Activated B cell treated with CpG ODN at 0.5 μM for 24 hours (primary cell): ENCODE measurements at regions not wholly inside any gene's neighbourhood (a gene's known extent, or its start where the extent isn't known, plus 50 kb on each side); places are given as distances from the start of the nearest gene placed in this dataset.
A peak's percentile ranks its signal among the peaks of the same experiment; 100 is the strongest.

Source experiments
- ATAC-seq: fragments of 200-7000 bp; cut with Tn5 transposase; one replicate; pipeline ENCODE4 v1.10.0; 2021; ENCODE audit warnings: low read depth, mild to moderate bottlenecking, moderate library complexity
- CTCF ChIA-PET: fragments of 350-600 bp; sonication (Branson Sonifier 250); formaldehyde crosslinking; loops from one replicate; lab custom pipeline; 2021; ENCODE audit warnings: antibody characterized with exemption; lab: Charles Lee
- POLR2A ChIA-PET: fragments of 350-600 bp; sonication (Branson Sonifier 250); formaldehyde crosslinking; loops from one replicate; lab custom pipeline; 2021; ENCODE audit warnings: antibody characterized with exemption; lab: Charles Lee
- DNase-seq: peaks from one replicate; pipeline ENCODE4 v3.0.0; 2022
- H3K27ac Mint-ChIP-seq: one replicate; pipeline ENCODE4 v1.8.0; 2020; ENCODE audit warnings: mixed read lengths
- H3K27me3 Mint-ChIP-seq: one replicate; pipeline ENCODE4 v1.8.0; 2021; ENCODE audit warnings: mixed read lengths
- H3K36me3 Mint-ChIP-seq: one replicate; pipeline ENCODE4 v1.8.0; 2021; ENCODE audit warnings: low read depth, mixed read lengths
- H3K4me1 Mint-ChIP-seq: one replicate; pipeline ENCODE4 v1.8.0; 2021; ENCODE audit warnings: mixed read lengths
- H3K4me3 Mint-ChIP-seq: one replicate; pipeline ENCODE4 v1.8.0; 2020; ENCODE audit warnings: mild to moderate bottlenecking, mixed read lengths
- H3K9me3 Mint-ChIP-seq: one replicate; pipeline ENCODE4 v1.8.0; 2020; ENCODE audit warnings: mixed read lengths
- intact Hi-C: fragments of 100-400 bp; cut with micrococcal nuclease; formaldehyde crosslinking; loops from one replicate; pipeline ENCODE4 v1.15.1; 2024
- TF ChIP-seq, protein P1 (sequence below): fragments of 200-600 bp; IDR thresholded peaks from one replicate; pipeline ENCODE4 v1.8.0; 2022; ENCODE audit warnings: antibody characterized with exemption, mild to moderate bottlenecking

DNA sequence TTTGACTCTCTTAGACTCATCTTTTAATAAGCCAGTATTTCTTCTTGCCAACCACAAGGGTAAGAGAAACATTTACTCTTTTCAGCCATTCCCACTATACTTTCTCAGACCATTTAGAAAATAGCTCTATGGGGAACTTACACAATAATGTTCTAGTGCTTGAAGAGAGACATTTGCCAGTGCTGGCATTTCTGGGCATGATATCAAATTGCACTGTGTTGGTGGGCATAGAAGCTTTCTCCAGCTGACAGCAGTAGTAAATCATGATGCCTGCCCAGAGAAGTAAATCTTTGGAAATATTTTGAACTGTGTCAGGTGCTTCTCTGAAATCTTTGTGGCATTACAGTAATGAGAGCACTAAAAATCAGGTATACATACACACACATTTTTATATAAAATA, 346.6 kb downstream of the CBLN2 start:
- Mint-ChIP-seq H3K4me1 (peaks cover 7% of the 10 kb centered on the region), H3K36me3 (no peaks in the 10 kb centered on the region), H3K27ac (no peak overlapping the region), H3K9me3 (peaks cover 2% of the 10 kb centered on the region), H3K27me3 (no peaks in the 10 kb centered on the region), H3K4me3 (no peak overlapping the region)
- ChIA-PET POLR2A (no interaction called here), CTCF (no interaction called here)
- TF ChIP-seq, protein P1, sequence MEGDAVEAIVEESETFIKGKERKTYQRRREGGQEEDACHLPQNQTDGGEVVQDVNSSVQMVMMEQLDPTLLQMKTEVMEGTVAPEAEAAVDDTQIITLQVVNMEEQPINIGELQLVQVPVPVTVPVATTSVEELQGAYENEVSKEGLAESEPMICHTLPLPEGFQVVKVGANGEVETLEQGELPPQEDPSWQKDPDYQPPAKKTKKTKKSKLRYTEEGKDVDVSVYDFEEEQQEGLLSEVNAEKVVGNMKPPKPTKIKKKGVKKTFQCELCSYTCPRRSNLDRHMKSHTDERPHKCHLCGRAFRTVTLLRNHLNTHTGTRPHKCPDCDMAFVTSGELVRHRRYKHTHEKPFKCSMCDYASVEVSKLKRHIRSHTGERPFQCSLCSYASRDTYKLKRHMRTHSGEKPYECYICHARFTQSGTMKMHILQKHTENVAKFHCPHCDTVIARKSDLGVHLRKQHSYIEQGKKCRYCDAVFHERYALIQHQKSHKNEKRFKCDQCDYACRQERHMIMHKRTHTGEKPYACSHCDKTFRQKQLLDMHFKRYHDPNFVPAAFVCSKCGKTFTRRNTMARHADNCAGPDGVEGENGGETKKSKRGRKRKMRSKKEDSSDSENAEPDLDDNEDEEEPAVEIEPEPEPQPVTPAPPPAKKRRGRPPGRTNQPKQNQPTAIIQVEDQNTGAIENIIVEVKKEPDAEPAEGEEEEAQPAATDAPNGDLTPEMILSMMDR = no peak
- DNase-seq (no peak), ATAC-seq (no peak)
- intact Hi-C loops = no loop called here

- ATAC-seq (peak; percentile 34), DNase-seq (no peak)
- Mint-ChIP-seq H3K4me1 (no peaks in the 10 kb centered on the region), H3K27ac (no peak overlapping the region), H3K27me3 (no peaks in the 10 kb centered on the region), H3K36me3 (no peaks in the 10 kb centered on the region), H3K9me3 (peaks cover 2% of the 10 kb centered on the region), H3K4me3 (no peak overlapping the region)
- ChIA-PET CTCF (no interaction called here), POLR2A (no interaction called here)
- intact Hi-C loops = no loop called here
- TF ChIP-seq, protein P1 = no peak
Observed at GRCh38 chr18:72194072-72194471, 350.1 kb downstream of the CBLN2 start.

GRCh38 chr18:72187956-72188355, 356.2 kb downstream of the CBLN2 start:
- DNase-seq (no peak), ATAC-seq (no peak)
- H3K4me1 Mint-ChIP-seq = no peaks in the 10 kb centered on the region
- intact Hi-C loops = no loop called here
- no peak overlapping the region for H3K27ac Mint-ChIP-seq
- ChIA-PET CTCF (no interaction called here), POLR2A (no interaction called here)
- H3K36me3 Mint-ChIP-seq = no peaks in the 10 kb centered on the region
- H3K9me3 Mint-ChIP-seq = peaks cover 2% of the 10 kb centered on the region
- no peaks in the 10 kb centered on the region for H3K27me3 Mint-ChIP-seq
- TF ChIP-seq, protein P1 = no peak
- H3K4me3 Mint-ChIP-seq = no peak overlapping the region

DNA sequence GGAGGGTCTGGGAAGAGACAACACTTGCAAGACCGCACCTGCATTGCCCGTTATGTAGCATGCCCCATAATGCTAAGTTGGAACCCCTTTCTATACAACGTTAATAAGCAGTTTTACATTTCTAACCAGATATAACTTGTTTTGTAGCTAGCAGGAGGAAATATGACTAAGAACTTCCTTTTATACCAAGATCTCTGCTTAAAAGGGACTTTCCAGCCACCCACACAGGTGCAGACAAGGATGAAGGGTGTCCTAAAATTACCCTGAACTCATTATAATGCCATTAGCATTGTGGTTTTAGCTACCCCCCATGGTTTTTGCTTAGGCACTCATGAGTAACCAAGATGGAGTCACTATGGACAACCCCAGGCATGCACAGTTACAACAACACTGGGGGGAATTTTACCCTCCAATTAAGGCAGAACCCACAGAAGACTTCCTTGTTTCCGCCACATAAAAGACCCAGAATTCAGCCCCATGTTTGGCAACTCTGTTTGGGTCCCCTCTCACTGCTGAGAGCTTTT, 362.8 kb downstream of the CBLN2 start:
- CTCF ChIA-PET = interaction anchor here (0.5 kb wide), 1 partner anchor 32 kb away, joined by 3 read pairs; no protein-coding TSS in a partner anchor
- POLR2A ChIA-PET = interaction anchor here (0.6 to 0.8 kb wide), 2 partner anchors 19 to 32 kb away, joined by 4 read pairs; no protein-coding TSS in a partner anchor
- Mint-ChIP-seq H3K4me3 (peak overlapping the region; percentile 17), H3K9me3 (peaks cover 4% of the 10 kb centered on the region), H3K4me1 (peaks cover 13% of the 10 kb centered on the region), H3K36me3 (no peaks in the 10 kb centered on the region), H3K27ac (peak overlapping the region; percentile 85), H3K27me3 (no peaks in the 10 kb centered on the region)
- no peak for DNase-seq
- intact Hi-C loops = loop anchor here (1.0 kb wide), 1 partner anchor 90 kb away; no protein-coding TSS in a partner anchor
- ATAC-seq = peak; percentile 90
- TF ChIP-seq, protein P1 = no peak

GRCh38 chr18:72180689-72181088, 363.5 kb downstream of the CBLN2 start:
- H3K36me3 Mint-ChIP-seq = no peaks in the 10 kb centered on the region
- no peaks in the 10 kb centered on the region for H3K27me3 Mint-ChIP-seq
- intact Hi-C loops = loop anchor here (1.0 kb wide), 1 partner anchor 89 kb away; no protein-coding TSS in a partner anchor
- no peak for ATAC-seq
- CTCF ChIA-PET = no interaction called here
- peaks cover 13% of the 10 kb centered on the region for H3K4me1 Mint-ChIP-seq
- DNase-seq = no peak
- peak overlapping the region; percentile 85 for H3K27ac Mint-ChIP-seq
- no peak overlapping the region for H3K4me3 Mint-ChIP-seq
- POLR2A ChIA-PET = interaction anchor here (0.8 kb wide), 1 partner anchor 19 kb away, joined by 4 read pairs; no protein-coding TSS in a partner anchor
- TF ChIP-seq, protein P1 = no peak
- peaks cover 7% of the 10 kb centered on the region for H3K9me3 Mint-ChIP-seq
